ENCODE measurements at regions not wholly inside any gene's neighbourhood (a gene's known extent, or its start where the extent isn't known, plus 50 kb on each side); places are given as distances from the start of the nearest gene placed in this dataset.
A peak's percentile ranks its signal among the peaks of the same experiment; 100 is the strongest.

GRCh38 chr4:66565801-66566200 lies 895.5 kb upstream of the EPHA5 start:
- Histone ChIP-seq H3K4me3 (ENCODE audit: low read depth in 2 of 2, low read length in 1 of 2) (peak overlapping the region in 1 of 2 experiments; percentile 4; a peak in 1 of 4 replicates), H3K27me3 (ENCODE audit: insufficient read depth) (no peaks in the 10 kb centered on the region), H3K36me3 (replicated peaks in 1 of 2; ENCODE audit: control insufficient read depth in 1 of 2, insufficient read depth in 2 of 2, low read length in 1 of 2) (no peaks in the 10 kb centered on the region), H3K4me1 (ENCODE audit: control insufficient read depth in 1 of 2, insufficient read depth in 2 of 2, low read depth in 1 of 2, low read length in 1 of 2) (peaks cover 0 to 3% of the 10 kb centered on the region in 2 experiments; a peak in 1 of 4 replicates), H4K20me1 (ENCODE audit: insufficient read depth) (no peaks in the 10 kb centered on the region), H3K9me3 (no peaks in the 10 kb centered on the region), H3K4me2 (peak overlapping the region; percentile 17; the same call in 1 of the 2 replicates), H3F3A (replicated peaks; ENCODE audit: insufficient read depth) (peaks cover 20% of the 10 kb centered on the region), H3K9me2 (no peaks in the 10 kb centered on the region), H3K79me2 (ENCODE audit: insufficient read depth) (no peaks in the 10 kb centered on the region), H3K27ac (ENCODE audit: low read depth in 2 of 2, low read length in 1 of 2) (peak overlapping the region; percentile 72 to 79; a peak in 3 of 4 replicates), H3K9ac (peak overlapping the region; percentile 32; the same call in 1 of the 2 replicates), H2AFZ (ENCODE audit: low read depth) (peak overlapping the region; percentile 57; the same call in 1 of the 2 replicates)
- TF ChIP-seq FOSL2 (IDR thresholded peaks at IDR 0.05; ENCODE audit: borderline replicate concordance, low read depth) (0 out of 2 replicates have a peak, but pooled peaks have one; percentile 13), USF1 (IDR thresholded peaks at IDR 0.05; ENCODE audit: borderline replicate concordance, low read depth) (no peak)
- DNase-seq, result no peak
- ChIA-PET CTCF (no interaction called here), POLR2A (no interaction called here)

GRCh38 chr4:66564901-66565651 lies 894.8 kb upstream of the EPHA5 start:
- Histone ChIP-seq H3K36me3 (replicated peaks in 1 of 2; ENCODE audit: control insufficient read depth in 1 of 2, insufficient read depth in 2 of 2, low read length in 1 of 2) (no peaks in the 10 kb centered on the region), H3K27me3 (ENCODE audit: insufficient read depth) (no peaks in the 10 kb centered on the region), H2AFZ (ENCODE audit: low read depth) (peak overlapping the region; percentile 57), H3K4me3 (ENCODE audit: low read depth in 2 of 2, low read length in 1 of 2) (peak overlapping the region; percentile 4 to 19; a peak in 1 of 4 replicates), H3K4me1 (ENCODE audit: control insufficient read depth in 1 of 2, insufficient read depth in 2 of 2, low read depth in 1 of 2, low read length in 1 of 2) (peaks cover 0 to 3% of the 10 kb centered on the region in 2 experiments; a peak in 1 of 4 replicates), H3K27ac (ENCODE audit: low read depth in 2 of 2, low read length in 1 of 2) (peak overlapping the region; percentile 72 to 79; a peak in 3 of 4 replicates), H3F3A (replicated peaks; ENCODE audit: insufficient read depth) (peaks cover 20% of the 10 kb centered on the region), H4K20me1 (ENCODE audit: insufficient read depth) (no peaks in the 10 kb centered on the region), H3K4me2 (peak overlapping the region; percentile 17; the same call in 1 of the 2 replicates), H3K9me3 (no peaks in the 10 kb centered on the region), H3K79me2 (ENCODE audit: insufficient read depth) (no peaks in the 10 kb centered on the region), H3K9ac (peak overlapping the region; percentile 32; the same call in 1 of the 2 replicates), H3K9me2 (no peaks in the 10 kb centered on the region)
- no peak for DNase-seq
- ChIA-PET POLR2A (no interaction called here), CTCF (no interaction called here)
- TF ChIP-seq TCF12 (IDR thresholded peaks at IDR 0.05) (0 out of 2 replicates have a peak, but pooled peaks have one; percentile 14), MEF2A (IDR thresholded peaks at IDR 0.05; ENCODE audit: borderline replicate concordance, low read depth) (no peak), RAD21 (IDR thresholded peaks at IDR 0.05; ENCODE audit: low read length) (no peak), ELF1 (IDR thresholded peaks at IDR 0.05) (no peak), TEAD4 (IDR thresholded peaks at IDR 0.05; ENCODE audit: borderline replicate concordance, insufficient read depth) (no peak), FOXM1 (IDR thresholded peaks at IDR 0.05; ENCODE audit: low read depth) (no peak), JUND (IDR thresholded peaks at IDR 0.05) (0 out of 2 replicates have a peak, but pooled peaks have one; percentile 20), ZBTB33 (IDR thresholded peaks at IDR 0.05; ENCODE audit: borderline replicate concordance, low read depth) (no peak), GATA2 (CRISPR knock-in tag; IDR thresholded peaks at IDR 0.05) (no peak), CTCF (IDR thresholded peaks at IDR 0.05) (no peak), NRF1 (IDR thresholded peaks at IDR 0.05; ENCODE audit: low read depth, low read length) (no peak), NFIC (IDR thresholded peaks at IDR 0.05; ENCODE audit: borderline replicate concordance) (peak; percentile 29; the same call in 1 of the 2 replicates), GABPA (IDR thresholded peaks at IDR 0.05; ENCODE audit: low read depth) (no peak), FOSL2 (IDR thresholded peaks at IDR 0.05; ENCODE audit: borderline replicate concordance, low read depth) (peak; percentile 23; the same call in 1 of the 2 replicates), RFX5 (IDR thresholded peaks at IDR 0.05; ENCODE audit: low read length) (no peak), CHD2 (IDR thresholded peaks at IDR 0.05; ENCODE audit: low read length, partially characterized antibody) (no peak)
- 27% methylated on average over 12 of the region's 12 CpGs for WGBS (ENCODE audit: low lambda C conversion rate)

Data from SK-N-SH (cell line).